SHP77 treated with DMSO at 0.1 percent for 48 hours (cell line): ENCODE measurements at regions not wholly inside any gene's neighbourhood (a gene's known extent, or its start where the extent isn't known, plus 50 kb on each side); places are given as distances from the start of the nearest gene placed in this dataset.

Experiments
- DNase-seq: peaks from one replicate; lab custom pipeline; 2025; lab: John Stamatoyannopoulos, UW

DNA sequence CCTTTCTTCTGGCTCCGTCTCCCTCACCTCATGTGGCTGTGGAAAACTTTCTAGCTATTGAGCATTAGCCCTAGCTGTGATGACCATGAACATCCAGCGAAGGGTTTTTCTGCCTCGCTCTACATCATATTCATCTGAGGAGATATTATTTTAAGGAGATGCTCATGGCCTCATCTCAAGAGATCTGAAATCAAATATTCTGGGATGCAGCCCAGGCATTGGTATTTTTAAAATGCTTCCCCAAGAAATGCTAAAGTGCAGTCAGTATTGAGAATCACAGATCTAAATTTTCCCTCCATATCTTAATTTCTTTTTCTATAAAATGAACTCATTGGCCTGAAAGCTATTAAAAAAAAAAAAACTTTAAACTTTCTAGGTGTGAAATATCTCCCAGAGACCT lies 238.2 kb upstream of the CELF2 start:
- DNase-seq = no peak

DNA sequence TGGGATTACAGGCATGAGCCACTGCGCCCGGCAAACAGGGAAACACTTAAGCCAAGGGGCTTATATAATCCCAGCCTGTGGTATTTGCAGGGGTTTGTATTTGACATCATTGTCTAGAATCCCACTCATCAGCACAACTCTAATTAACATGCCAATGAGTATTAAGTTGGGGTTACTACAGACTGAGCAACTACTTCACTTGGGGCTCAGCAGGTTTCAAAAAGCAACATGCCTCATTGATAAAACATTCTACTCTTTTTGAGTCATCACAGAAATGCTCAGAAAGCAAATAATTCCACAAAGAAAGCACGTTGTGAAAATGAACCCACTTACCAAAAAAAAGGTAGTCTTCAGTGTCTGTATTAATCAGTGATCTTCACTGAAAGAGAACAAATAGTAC lies 236.9 kb upstream of the CELF2 start:
- no peak for DNase-seq

DNA sequence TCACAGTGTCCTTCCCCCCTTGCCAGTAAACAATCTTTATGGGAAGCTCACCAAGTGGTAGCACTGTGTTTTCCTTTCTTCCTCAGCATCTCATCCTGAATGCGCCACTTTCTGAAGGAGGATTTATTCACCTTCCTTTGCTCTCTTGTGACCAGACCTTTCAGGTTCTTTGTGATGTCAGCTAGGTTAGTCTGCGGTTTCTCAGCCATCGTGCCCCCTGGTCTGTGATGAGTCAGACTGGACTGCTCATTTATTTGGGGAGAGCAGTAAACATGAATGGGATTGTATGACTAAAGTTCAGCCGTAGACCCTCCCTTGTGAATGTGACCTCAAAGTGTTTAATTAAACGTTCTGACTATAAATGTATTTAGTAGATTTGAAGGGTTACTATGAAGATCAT lies 235.1 kb upstream of the CELF2 start:
- no peak for DNase-seq

DNA sequence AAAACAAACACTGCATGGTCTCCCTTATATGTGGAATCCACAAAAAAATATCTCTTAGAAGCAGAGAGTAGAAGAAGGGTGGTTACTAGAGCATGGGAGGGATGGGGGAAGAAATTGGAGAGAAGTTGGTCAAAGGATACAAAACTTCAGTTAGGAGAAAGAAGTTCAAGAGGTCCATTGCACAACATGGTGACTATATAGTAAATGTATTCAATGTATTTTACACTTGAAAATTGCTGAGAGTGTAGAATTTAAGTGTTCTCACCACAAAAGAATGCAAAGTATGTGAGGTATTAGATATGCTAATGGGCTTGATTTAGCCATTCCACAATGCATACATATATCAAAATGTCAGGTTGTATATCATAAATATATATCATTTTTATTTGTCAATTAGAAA lies 232.0 kb upstream of the CELF2 start:
- DNase-seq = no peak

DNA sequence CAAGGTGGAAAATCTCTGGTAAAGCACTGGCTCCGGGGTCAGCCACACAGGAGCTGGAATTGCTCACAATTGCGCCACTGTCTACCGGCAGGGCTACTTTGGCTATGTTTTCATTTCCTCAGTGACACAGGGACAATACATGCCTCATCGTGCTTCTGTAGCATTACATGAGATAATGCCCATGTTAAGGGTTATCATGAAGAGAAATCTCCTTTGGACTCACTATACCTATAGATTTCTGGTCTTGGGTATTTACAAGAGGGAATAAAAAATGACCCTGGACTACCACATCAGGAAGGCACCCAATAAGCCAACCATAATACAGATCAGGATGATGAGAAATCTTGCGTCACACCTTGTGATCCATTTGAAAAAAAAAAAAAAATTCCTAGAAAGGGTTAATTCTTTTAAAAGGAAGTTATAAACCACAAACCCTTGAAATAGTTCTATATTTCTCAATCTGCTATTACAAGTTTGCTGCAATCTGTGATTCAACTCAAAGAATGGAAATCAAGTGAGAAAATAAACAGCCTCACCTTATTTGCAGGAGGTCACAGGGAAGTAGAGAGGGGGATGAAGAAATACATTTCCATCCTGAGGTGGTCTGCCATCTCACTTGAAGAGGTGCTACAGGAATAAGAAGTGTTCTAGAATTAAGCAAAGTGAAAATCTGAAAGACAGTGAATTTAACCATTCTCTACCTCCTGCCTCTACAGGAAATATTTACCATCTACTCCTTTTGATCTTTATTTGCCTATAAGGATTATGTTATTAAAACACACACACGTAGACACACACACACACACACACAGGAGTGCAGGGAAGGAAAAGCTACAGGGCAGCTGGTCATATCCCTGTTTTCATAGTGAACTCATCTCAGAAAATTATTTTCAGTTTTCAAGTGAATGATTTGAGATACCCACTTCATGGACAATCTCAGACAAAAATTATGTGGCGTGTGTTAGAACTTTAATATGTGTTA lies 231.3 kb upstream of the CELF2 start:
- no peak for DNase-seq

DNA sequence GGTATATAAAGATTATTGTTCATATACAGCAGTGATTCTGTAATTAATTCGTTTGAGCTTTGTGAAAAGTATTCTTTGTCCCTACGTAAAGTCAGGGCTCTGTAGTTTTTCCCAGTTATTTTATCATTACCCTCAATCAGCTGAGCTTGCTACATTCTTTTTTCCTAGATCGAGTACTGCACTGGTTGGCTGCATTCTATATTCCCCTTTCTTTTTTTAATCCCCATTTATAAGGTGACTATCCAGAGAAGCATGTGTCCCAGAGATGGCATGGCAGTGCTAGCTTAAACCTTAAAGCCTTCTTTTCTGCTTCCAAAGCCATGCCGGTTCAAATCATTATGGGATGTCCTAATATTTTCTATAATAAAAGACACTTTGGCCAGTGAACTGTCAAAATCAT lies 230.1 kb upstream of the CELF2 start:
- no peak for DNase-seq

DNA sequence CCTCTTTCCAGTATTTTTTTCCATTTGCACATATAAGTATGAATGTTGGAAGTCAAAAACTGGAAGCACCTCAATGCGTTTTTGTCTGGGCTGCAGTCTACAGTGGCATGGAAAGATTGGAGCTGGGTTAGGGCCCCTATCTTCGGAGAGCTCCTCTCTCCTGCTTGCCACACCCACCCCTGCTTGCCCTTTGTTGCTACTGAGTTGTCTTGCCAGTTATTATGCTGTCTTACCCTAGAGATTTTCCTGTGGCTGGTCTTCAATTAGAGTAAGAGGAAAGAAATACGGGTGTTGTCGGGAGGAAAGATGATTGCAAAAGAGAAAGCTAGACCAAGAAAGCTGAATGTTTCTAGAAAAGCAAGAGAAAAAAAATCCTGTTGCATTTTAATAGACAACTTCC lies 228.9 kb upstream of the CELF2 start:
- no peak for DNase-seq

DNA sequence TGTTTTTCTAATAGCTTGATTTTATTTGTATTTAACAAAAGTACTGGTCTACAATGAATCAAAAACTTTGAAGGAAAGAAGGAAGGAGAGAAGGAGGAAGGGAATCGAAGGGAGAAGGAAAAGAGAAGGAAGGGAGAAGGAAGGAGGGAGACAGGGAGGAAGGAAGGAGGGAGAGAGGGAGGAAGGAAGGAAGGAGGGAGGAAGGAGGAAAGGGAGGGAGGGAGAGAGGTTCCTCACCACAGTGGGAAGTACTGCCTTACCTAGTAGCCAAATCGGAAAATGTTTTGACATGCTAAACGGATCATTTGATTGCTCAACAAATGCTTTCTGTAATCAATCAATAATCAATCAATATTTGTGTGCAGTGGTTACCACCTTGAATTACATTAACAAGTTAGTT lies 225.8 kb upstream of the CELF2 start:
- DNase-seq = no peak

DNA sequence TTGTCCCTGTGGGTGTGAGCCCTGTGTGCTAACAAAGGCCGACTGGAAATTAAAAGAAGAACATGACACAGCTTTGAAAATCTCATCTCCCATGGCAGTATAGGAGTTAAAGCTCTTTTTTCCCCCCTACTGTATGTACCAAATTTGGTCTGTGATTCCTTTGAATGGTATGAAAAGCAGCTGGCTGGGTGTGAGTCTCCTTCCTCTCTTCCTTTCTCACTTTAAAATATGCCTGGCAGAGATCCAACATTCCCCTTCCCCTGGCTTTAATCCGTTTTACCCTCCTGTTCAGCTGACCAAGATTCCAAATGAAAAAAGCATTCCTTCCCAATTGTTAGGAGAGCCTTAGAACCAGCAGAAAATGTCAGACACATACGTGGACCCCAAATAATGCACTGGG lies 225.0 kb upstream of the CELF2 start:
- no peak for DNase-seq

DNA sequence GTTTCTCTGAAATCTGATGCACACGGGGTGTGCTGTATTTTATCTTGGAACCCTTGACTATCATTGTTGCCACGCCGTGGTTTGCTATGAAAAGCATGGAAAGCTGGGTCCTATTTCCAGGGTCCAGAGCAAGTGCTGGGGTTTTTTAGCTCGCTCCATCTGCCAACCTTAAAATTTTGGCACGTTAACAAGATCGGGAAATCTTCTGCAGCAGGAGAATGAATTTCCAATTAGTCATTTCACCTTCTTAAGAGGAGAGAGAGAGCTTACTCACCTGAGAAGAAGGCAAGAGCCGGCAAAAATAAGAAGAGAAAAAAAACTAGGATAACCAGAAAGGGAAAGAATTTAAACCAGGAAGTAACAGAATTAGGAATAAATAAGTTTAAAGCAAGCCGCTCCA lies 223.6 kb upstream of the CELF2 start:
- DNase-seq = no peak

DNA sequence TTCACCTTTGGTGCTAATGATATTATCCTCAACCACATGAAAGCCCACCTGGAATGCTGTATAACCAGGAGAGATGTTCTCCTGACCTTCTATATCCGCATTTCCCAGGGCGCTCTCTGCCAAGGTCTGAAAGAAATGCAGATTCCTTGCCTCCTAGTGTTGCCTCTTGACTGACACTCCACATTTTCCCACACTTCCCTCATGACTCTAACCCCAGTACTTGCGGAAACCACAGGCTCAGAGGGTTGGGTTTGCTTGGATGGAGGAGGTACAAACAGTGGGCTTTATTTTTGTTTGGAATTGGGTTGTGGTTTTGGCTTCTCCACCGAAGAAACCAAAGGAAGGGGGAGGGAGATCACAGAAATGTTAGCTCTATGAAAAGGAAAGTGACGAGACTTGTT lies 222.9 kb upstream of the CELF2 start:
- no peak for DNase-seq

DNA sequence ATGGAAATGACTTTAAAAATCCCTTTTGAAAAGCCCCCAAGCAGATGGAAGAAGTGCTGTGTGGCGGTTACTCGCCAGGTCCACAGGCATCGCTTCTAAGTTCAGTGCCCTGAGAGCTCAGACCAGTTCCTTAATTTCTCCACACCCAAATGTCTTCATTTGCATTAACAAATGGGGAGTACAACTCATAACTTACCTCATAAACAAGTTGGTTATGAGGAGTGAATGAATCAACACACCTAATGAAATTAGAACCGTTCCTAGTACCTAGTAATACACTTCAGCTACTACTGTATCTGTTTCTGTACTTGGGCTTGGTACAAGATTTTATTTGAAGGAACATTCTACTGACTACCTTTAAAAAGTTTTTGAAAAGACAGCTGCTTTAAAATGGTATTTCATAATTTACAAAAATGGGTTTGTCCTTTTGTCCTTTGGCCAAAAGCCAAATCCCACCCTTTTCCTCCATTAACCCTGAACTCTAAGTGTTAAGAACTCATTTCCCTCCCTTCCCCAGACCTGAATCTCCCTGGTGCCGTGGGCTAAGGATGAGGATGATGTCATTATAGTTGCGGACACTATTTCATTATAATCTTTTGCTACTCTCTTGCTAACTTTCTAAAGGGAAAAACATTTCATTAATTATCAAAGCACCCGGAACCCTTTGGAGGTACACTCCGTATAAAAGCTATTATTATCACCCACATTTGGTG lies 221.5 kb upstream of the CELF2 start:
- no peak for DNase-seq

DNA sequence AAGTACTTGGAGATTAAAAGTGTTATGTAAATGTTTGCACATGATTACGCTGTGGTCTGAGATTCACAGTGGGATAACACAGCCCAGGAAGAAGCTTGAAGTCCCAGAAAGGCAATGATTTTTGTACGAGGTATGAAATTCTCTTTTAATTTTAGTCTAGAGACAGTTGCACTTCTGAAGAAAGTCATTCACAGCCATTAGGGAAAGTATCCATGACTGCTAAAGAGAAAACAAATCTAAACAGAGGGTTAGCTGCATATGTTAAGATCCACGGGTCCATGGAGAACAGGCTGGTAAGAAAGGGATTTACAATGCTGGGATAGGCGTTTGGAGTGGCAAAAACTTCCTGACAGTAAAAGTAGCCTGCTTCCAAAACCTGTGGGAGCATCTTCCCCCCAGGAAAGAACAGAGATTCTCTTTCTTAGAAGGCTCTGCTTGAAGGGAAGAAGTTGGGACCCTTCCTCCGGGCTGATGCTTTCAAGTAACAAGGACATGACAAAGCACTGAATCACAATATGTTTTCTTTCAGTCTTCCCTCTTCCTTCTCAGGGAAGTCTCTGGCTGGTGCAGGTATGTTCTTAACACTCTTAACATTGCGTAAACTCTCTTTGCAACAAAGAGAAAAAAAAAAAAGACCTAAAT lies 220.8 kb upstream of the CELF2 start:
- no peak for DNase-seq

DNA sequence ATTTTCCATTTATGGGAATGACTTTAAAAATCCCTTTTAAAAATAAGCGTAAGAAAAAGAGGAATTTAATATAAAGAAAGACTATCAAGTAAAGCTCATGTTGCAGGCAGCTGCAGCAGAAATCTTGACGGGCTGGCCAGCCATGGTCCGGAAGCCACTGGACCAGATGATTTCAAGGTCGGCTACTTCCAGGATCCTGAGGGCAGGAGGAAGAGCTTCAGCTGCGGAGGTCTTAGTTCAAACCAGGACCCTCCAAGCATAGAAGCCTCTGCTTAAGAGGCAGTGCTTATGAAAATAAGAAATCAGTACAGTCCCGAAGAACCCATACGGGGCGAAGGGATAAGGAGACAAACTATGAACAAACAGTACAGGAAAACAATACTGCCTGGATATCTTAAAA lies 220.2 kb upstream of the CELF2 start:
- no peak for DNase-seq

DNA sequence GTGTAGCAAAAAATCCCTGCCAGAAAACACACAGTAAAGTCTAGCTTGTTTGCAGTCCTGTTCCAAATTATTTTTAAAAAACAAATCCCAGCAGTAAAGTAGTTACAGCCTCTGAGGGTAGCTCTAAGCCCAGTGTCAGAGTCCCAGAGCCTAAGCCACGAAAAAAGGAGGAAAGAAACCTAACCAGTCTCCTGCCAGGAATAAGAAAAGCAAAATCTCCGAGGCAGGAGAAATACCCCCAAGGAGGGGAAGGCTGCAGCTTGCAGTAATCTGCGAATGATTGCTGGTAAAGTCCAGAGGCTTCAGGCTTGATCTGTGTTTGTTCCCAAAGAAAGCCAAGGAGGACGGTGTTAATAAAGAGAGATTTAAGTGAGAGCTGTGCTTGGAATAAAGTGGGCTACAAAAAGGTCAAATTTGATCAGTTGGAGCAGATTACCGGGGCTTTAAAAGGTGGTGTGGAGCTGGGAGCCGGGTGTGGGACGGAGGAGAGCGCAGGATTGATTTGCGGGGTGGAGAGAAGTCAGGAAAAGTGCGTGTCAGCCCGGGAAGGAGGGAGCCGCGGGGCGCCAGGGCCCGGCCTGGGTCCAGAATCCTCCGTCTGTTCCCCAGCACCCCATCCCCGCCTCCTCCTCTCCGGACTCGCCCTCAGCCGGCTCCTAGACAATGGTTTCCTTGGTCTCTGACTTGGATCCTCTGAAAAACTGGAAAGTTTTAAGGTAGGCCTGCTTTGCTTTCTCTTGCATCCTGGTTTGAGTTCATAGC lies 219.4 kb upstream of the CELF2 start:
- DNase-seq = no peak

DNA sequence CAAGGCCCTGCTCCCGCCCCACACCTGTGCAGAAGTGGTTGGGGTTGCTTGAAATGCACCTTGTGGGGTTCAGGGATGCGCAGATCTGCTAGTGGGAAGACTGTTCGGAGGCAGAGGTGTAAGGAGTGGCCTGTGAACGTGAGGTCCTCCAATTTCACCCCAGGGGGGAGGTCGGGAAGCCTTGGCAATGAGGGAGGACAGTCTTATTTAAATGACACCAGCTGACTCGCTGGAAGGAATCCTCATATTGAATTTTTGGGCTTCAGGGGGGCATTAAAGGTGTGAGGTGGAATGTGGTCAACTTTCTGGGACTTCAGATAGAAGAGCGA lies 218.8 kb upstream of the CELF2 start:
- DNase-seq = no peak

DNA sequence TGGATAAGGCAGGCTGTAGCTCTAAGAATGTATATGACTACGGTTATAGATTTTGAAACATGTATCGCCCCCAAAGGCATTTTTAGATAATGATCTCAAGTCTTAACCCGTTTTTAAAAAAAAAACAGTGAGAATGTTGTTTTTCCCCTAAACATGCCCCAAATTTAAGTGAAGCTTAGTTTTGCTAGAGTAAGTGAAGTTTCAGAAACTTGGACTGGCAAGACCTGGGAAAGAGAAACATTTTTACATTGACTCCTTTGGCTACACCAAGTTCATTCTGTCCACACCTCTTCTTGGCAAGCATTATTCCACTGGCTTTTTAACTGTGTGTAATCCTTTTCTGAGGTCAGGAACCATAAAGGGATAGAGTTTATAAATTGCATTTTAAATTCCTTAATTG lies 216.7 kb upstream of the CELF2 start:
- no peak for DNase-seq

DNA sequence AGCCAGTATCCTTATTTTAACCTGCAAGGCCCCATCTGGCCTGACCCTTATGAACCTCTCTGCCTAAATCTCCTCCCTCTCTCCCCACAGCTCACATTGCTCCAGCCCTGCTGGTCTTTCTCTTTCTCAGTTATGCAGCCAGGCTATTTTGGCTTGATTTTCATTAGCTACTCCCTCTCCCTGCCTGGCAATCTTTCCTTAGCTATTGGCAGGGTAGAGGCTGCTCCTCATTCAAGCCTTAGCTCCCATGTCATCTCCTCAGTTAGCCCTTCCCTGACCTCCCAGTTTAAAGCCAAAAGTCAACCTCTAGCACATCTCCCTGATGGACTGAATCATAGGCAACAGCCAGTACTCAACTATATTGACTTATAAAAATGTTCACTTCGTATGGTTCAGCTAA lies 214.4 kb upstream of the CELF2 start:
- no peak for DNase-seq

DNA sequence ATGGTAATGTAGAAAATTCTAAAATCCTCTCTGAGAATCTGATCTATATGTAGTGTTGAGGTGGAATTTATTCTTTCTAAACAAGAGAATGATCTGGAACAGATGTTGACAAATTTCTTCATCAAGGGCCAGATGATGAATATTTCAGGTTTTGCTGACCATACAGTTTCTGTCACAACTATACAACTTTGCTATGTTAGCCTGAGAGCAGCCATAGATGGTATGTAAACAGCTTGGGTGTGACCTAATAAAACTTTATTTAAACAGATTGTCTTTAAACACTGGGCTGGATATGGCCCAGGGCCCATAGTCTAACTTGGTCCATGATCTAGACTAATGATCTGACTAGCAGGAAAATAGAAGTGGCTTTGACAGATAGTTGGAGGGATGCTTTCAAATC lies 213.6 kb upstream of the CELF2 start:
- DNase-seq = no peak

DNA sequence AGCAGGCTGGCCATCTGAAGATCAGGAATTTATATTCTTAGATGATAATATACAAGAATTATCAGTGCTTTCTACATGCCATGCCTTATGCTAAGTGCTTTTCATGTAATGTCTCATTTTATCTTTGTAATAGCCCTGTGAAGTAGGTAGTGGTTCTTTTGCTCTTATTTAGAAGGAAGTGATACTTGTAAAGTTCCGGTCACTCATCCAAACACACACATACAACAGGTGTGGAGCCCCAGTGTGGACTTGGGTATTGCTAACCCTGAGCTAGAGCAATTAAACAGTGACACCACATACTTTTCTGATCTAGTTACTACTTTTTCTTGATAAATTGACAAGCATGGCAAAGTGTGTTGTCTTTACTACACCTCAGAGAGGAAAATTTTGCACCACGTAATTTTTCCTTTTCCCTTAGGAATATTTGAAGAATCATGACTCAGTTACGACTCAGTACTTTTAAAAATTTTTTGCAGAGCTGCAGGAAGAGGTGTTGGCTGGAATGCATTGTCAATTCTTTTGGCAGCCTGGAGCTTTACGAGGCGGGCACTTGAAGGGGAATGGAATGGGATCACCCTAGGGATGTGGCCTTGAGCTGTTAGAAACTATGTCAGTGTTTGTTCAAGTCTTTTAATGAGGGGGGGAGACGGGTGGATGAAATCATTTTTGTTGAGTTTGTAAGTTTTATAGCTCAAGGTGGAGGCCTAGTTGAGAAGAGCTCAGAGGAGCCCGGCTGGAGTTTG lies 212.5 kb upstream of the CELF2 start:
- DNase-seq = no peak

DNA sequence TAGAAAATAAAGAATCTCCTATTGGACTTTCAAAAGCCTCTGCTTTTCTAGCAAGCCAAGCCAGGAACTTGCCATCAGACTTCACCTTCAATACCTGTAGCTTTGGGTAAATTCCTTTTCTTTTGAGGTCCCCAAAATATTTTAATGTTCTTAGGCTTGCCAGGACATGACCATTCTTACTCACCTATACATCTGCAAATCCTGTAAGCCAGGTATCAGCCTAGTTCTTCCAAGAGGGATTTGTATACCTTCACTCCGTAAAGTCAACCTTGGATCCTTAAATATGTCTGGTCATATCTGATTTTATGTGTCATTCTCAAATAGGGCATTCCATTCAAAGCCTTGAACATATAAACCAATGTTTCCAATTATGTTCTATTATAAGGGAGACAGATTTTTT lies 210.6 kb upstream of the CELF2 start:
- DNase-seq = no peak

DNA sequence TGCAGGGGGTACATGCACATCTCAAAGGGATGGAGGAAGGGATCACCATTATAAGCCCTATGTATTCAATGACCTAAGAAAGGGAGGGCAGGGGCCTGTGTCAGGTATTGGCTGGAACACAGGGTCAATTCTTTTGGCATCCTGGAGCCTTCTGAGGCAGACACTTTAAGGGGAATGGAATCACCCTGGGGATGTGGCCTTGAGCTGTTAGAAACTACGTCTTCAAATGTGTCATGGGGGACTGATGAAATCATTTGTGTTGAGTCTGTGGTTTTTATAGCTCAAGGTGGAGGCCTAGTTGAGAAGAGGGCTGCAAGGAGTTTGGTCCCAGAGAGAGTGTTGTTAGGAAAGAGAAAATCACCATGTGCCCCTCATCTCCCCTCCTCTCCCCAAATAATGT lies 206.1 kb upstream of the CELF2 start:
- no peak for DNase-seq
